WTC11 (cell line): ENCODE measurements at regions not wholly inside any gene's neighbourhood (a gene's known extent, or its start where the extent isn't known, plus 50 kb on each side); places are given as distances from the start of the nearest gene placed in this dataset.

Source experiments
- CTCF ChIP-seq: fragments of 200-600 bp; IDR thresholded peaks from 2 replicates; pipeline ENCODE4 v1.8.0; 2022; ENCODE audit warnings: antibody characterized with exemption
- ERG ChIP-seq: fragments of 250-450 bp; sonication (Bioruptor Pico); IDR thresholded peaks from 2 replicates; pipeline ENCODE4 v1.8.0; 2021; ENCODE audit warnings: mild to moderate bottlenecking
- STAT6 ChIP-seq: sonication (generic); formaldehyde crosslinking; conservative IDR thresholded peaks from 2 replicates; pipeline ENCODE4 v1.8.1; 2023; ENCODE audit warnings: mild to moderate bottlenecking, low read depth, missing genetic modification reagents, moderate library complexity
- ZNF512 ChIP-seq: sonication (generic); formaldehyde crosslinking; IDR thresholded peaks from 2 replicates; pipeline ENCODE4 v1.8.1; 2022; ENCODE audit warnings: missing genetic modification reagents, borderline replicate concordance

- TF ChIP-seq ZNF512 (CRISPR knock-in tag) (no peak), CTCF (no peak), STAT6 (no peak), ERG (no peak)
Observed at GRCh38 chr4:177802162-177802561, 359.9 kb upstream of the AGA start.
